ENCODE measurements at regions not wholly inside any gene's neighbourhood (a gene's known extent, or its start where the extent isn't known, plus 50 kb on each side); places are given as distances from the start of the nearest gene placed in this dataset.

DNA sequence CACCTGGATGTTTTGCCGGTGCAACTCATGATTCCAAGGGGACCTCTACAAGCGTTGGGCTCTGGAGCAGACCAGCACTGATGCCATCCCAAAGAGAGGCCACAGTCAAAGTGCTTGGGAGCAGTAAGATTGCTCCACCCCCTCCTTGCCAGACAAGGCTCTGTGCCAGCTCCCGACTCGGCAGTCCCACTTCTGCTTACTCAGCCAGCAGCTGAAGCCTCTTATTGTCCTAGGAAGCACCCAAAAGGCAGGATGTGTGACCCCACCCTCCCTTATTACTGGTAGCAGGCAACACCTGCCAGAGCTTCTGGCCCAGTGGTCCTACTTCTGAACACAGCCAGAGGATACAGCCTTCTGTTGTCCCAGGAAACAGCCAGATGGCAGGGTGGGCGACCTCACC lies 614.2 kb downstream of the TENT5A start:
- H3K27ac ChIP-seq (ENCODE audit: low read depth in 1 of 2, low read length in 1 of 2): no peak overlapping the region
- 80 to 84% methylated on average over 5 of the region's 5 CpGs for WGBS, 2 donors
- TF ChIP-seq, protein P1, sequence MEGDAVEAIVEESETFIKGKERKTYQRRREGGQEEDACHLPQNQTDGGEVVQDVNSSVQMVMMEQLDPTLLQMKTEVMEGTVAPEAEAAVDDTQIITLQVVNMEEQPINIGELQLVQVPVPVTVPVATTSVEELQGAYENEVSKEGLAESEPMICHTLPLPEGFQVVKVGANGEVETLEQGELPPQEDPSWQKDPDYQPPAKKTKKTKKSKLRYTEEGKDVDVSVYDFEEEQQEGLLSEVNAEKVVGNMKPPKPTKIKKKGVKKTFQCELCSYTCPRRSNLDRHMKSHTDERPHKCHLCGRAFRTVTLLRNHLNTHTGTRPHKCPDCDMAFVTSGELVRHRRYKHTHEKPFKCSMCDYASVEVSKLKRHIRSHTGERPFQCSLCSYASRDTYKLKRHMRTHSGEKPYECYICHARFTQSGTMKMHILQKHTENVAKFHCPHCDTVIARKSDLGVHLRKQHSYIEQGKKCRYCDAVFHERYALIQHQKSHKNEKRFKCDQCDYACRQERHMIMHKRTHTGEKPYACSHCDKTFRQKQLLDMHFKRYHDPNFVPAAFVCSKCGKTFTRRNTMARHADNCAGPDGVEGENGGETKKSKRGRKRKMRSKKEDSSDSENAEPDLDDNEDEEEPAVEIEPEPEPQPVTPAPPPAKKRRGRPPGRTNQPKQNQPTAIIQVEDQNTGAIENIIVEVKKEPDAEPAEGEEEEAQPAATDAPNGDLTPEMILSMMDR (IDR thresholded peaks at IDR 0.05; ENCODE audit: control extremely low read depth, extremely low read depth): no peak
- H3K9me3 ChIP-seq (ENCODE audit: control insufficient read depth in 4 of 4, insufficient read depth in 3 of 4, low read length in 3 of 4): peaks cover 0 to 5% (median 0%) of the 10 kb centered on the region in 4 donors
- no peaks in the 10 kb centered on the region for H3K27me3 ChIP-seq (ENCODE audit: control insufficient read depth in 3 of 3, insufficient read depth in 3 of 3, low read length in 2 of 3)
- no peak overlapping the region for H3K4me3 ChIP-seq
- H3K9ac ChIP-seq (ENCODE audit: insufficient read depth in 1 of 2, low read length in 2 of 2): no peak overlapping the region
- no peaks in the 10 kb centered on the region for H3K36me3 ChIP-seq (ENCODE audit: control insufficient read depth in 4 of 4, insufficient read depth in 4 of 4, low read length in 4 of 4)
- no peaks in the 10 kb centered on the region for H3K4me1 ChIP-seq (ENCODE audit: control insufficient read depth in 5 of 5, insufficient read depth in 5 of 5, low read length in 5 of 5)
- DNase-seq (peak in 1 of 3 donors; percentile 3), ATAC-seq (ENCODE audit: insufficient read depth, low FRiP score) (no peak)

DNA sequence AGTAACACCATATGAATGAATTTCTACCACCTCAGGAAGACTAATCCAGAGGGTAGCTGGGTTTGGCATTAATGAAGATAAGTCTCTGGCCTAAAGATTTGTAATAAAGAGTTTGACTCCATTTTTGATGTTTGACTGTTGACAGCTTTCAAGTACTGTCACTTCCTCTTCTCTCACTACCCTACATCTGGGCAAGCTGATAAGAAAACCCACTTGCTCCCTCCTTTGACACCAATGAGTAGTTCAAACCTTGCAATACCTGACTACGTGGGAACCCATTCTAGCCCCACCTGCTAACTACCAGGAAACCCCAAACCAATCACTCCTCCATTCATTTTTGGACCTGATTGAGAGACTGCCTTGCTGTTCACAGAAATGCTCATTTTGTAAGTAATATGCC lies 621.5 kb downstream of the TENT5A start:
- TF ChIP-seq, protein P1 (IDR thresholded peaks at IDR 0.05; ENCODE audit: control extremely low read depth, extremely low read depth): no peak
- WGBS, 2 donors: 22 to 39% methylated on average over 1 of the region's 1 CpG
- Histone ChIP-seq H3K27me3 (ENCODE audit: control insufficient read depth in 3 of 3, insufficient read depth in 3 of 3, low read length in 2 of 3) (no peaks in the 10 kb centered on the region), H3K9ac (ENCODE audit: insufficient read depth in 1 of 2, low read length in 2 of 2) (no peak overlapping the region), H3K27ac (ENCODE audit: low read depth in 1 of 2, low read length in 1 of 2) (no peak overlapping the region), H3K36me3 (ENCODE audit: control insufficient read depth in 4 of 4, insufficient read depth in 4 of 4, low read length in 4 of 4) (no peaks in the 10 kb centered on the region), H3K4me1 (ENCODE audit: control insufficient read depth in 5 of 5, insufficient read depth in 5 of 5, low read length in 5 of 5) (no peaks in the 10 kb centered on the region), H3K9me3 (ENCODE audit: control insufficient read depth in 4 of 4, insufficient read depth in 3 of 4, low read length in 3 of 4) (peaks cover 0 to 2% (median 0%) of the 10 kb centered on the region in 4 donors), H3K4me3 (no peak overlapping the region)
- ATAC-seq (ENCODE audit: insufficient read depth, low FRiP score) (no peak), DNase-seq (no peak)

DNA sequence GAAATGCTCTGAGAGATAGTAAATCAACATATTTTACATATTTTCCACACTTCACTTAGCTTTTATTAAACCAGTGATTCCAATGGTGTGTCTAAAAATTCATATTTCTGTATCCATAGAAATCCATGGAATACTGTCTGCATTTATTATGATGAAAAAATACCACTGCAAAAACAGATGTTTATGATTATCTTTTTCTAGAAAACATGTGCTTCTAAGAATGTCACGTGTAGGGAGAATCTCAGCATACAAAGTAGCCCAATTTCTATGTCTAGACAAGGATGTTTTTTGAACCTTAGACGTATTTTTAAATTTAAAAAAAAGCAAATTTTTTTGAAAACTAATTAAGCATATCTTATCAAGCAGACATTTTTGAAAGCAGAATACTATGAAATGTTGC lies 622.4 kb downstream of the TENT5A start:
- H3K27ac ChIP-seq (ENCODE audit: low read depth in 1 of 2, low read length in 1 of 2): no peak overlapping the region
- WGBS, 2 donors: 74 to 84% methylated on average over 2 of the region's 2 CpGs
- no peaks in the 10 kb centered on the region for H3K36me3 ChIP-seq (ENCODE audit: control insufficient read depth in 4 of 4, insufficient read depth in 4 of 4, low read length in 4 of 4)
- H3K4me1 ChIP-seq (ENCODE audit: control insufficient read depth in 5 of 5, insufficient read depth in 5 of 5, low read length in 5 of 5): no peaks in the 10 kb centered on the region
- DNase-seq: no peak
- no peak for ATAC-seq (ENCODE audit: insufficient read depth, low FRiP score)
- no peak overlapping the region for H3K4me3 ChIP-seq
- H3K9ac ChIP-seq (ENCODE audit: insufficient read depth in 1 of 2, low read length in 2 of 2): no peak overlapping the region
- no peaks in the 10 kb centered on the region for H3K27me3 ChIP-seq (ENCODE audit: control insufficient read depth in 3 of 3, insufficient read depth in 3 of 3, low read length in 2 of 3)
- TF ChIP-seq, protein P1 (IDR thresholded peaks at IDR 0.05; ENCODE audit: control extremely low read depth, extremely low read depth): no peak
- no peaks in the 10 kb centered on the region for H3K9me3 ChIP-seq (ENCODE audit: control insufficient read depth in 4 of 4, insufficient read depth in 3 of 4, low read length in 3 of 4)

DNA sequence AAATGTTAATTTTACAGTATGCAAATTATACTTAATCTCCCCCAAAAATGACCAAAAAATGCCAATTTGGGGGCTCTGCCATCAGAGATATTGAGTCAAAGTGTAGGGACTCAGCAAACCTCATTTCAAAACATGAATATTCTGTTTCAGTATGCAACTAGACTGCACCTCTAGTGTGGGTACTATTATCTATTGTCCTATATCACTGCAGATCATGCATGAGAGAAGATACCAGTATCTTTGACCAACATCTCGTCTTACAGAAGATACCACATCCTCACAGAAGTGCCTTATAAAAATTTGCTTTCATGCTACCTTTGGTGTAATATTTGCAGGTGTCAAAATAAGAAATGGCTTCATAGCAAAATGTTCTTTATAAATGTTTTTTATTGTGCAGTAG lies 623.8 kb downstream of the TENT5A start:
- DNase-seq: no peak
- no peak overlapping the region for H3K27ac ChIP-seq (ENCODE audit: low read depth in 1 of 2, low read length in 1 of 2)
- H3K9ac ChIP-seq (ENCODE audit: insufficient read depth in 1 of 2, low read length in 2 of 2): no peak overlapping the region
- 55% methylated on average over 1 of the region's 1 CpG for WGBS, 2 donors
- H3K4me3 ChIP-seq: no peak overlapping the region
- H3K27me3 ChIP-seq (ENCODE audit: control insufficient read depth in 3 of 3, insufficient read depth in 3 of 3, low read length in 2 of 3): no peaks in the 10 kb centered on the region
- TF ChIP-seq, protein P1 (IDR thresholded peaks at IDR 0.05; ENCODE audit: control extremely low read depth, extremely low read depth): no peak
- no peaks in the 10 kb centered on the region for H3K4me1 ChIP-seq (ENCODE audit: control insufficient read depth in 5 of 5, insufficient read depth in 5 of 5, low read length in 5 of 5)
- no peak for ATAC-seq (ENCODE audit: insufficient read depth, low FRiP score)
- no peaks in the 10 kb centered on the region for H3K36me3 ChIP-seq (ENCODE audit: control insufficient read depth in 4 of 4, insufficient read depth in 4 of 4, low read length in 4 of 4)
- no peaks in the 10 kb centered on the region for H3K9me3 ChIP-seq (ENCODE audit: control insufficient read depth in 4 of 4, insufficient read depth in 3 of 4, low read length in 3 of 4)

All from lung (tissue), 11 donors.